ENCODE measurements at regions not wholly inside any gene's neighbourhood (a gene's known extent, or its start where the extent isn't known, plus 50 kb on each side); places are given as distances from the start of the nearest gene placed in this dataset.
"Not testable (repeated sequence)": the region's sequence is repeated elsewhere in the genome, so short reads cannot be mapped to it uniquely, and the experiment has no call there.

- no peak overlapping the region for H2AFZ ChIP-seq (ENCODE audit: low read depth, low read length)
- no peak overlapping the region for H3K9ac ChIP-seq (replicated peaks; ENCODE audit: extremely low read depth, insufficient read depth, low read length)
- TF ChIP-seq MAX (IDR thresholded peaks at IDR 0.05; ENCODE audit: insufficient read depth, insufficient read length) (no peak), CTCF (IDR thresholded peaks at IDR 0.05; ENCODE audit: extremely low read depth in 1 of 2, insufficient read depth in 1 of 2, low read depth in 1 of 2, low read length in 2 of 2) (no peak), EZH2 (IDR thresholded peaks at IDR 0.05; ENCODE audit: borderline replicate concordance, low read depth, low read length, severe bottlenecking) (no peak), FOS (IDR thresholded peaks at IDR 0.05; ENCODE audit: borderline replicate concordance, insufficient read depth, low read length) (no peak), POLR2AphosphoS5 (IDR thresholded peaks at IDR 0.05; ENCODE audit: insufficient read depth, low read depth, low read length) (no peak), POLR2A (IDR thresholded peaks at IDR 0.05; ENCODE audit: low read depth, low read length) (no peak), MYC (IDR thresholded peaks at IDR 0.05; ENCODE audit: low read depth, low read length) (no peak), GATA2 (IDR thresholded peaks at IDR 0.05; ENCODE audit: insufficient read depth, insufficient read length, low read depth, low read length) (no peak), JUN (IDR thresholded peaks at IDR 0.05; ENCODE audit: borderline replicate concordance, insufficient read depth, insufficient read length, low read depth) (no peak)
- H3K4me1 ChIP-seq (ENCODE audit: control insufficient read depth, extremely low read depth, insufficient read depth, low read length): no peaks in the 10 kb centered on the region
- H3K27ac ChIP-seq (ENCODE audit: insufficient read depth, low read depth, low read length): no peak overlapping the region
- dilution Hi-C loops (cut with MboI; ENCODE audit: extremely low pct_ligation_motif_present, low sequenced_read_pairs) (no loop called here), intact Hi-C loops (cut with micrococcal nuclease) (no loop called here)
- no peak for DNase-seq (ENCODE audit: low read depth, low spot score)
- no peak overlapping the region for H3K4me3 ChIP-seq (replicated peaks in 1 of 3; ENCODE audit: insufficient read depth in 1 of 3, low read depth in 1 of 3, low read length in 3 of 3)
- no peak for FAIRE-seq
- peaks cover 2% of the 10 kb centered on the region for H3K9me3 ChIP-seq (replicated peaks; ENCODE audit: control insufficient read depth, insufficient read depth, low read length)
- no peaks in the 10 kb centered on the region for H3K9me1 ChIP-seq (replicated peaks; ENCODE audit: control insufficient read depth, extremely low read depth, insufficient read depth, low read length)
- no TSS peak for BruUV-seq (replicated peaks)
- CTCF ChIA-PET: no interaction called here
- no peaks in the 10 kb centered on the region for H3K36me3 ChIP-seq (ENCODE audit: control insufficient read depth in 2 of 2, extremely low read depth in 1 of 2, insufficient read depth in 2 of 2, low read length in 2 of 2)
- POLR2A ChIA-PET: no interaction called here
- H3K27me3 ChIP-seq (ENCODE audit: control insufficient read depth in 2 of 2, insufficient read depth in 2 of 2, low read length in 2 of 2): no peaks in the 10 kb centered on the region
- H4K20me1 ChIP-seq (replicated peaks; ENCODE audit: control insufficient read depth, extremely low read depth, insufficient read depth, low read length): no peaks in the 10 kb centered on the region
- H3K4me2 ChIP-seq (ENCODE audit: insufficient read depth, low read length): no peak overlapping the region
- H3K79me2 ChIP-seq (ENCODE audit: control insufficient read depth, insufficient read depth, low read length): no peaks in the 10 kb centered on the region
Observed at GRCh38 chr2:185014076-185014475, 415.7 kb downstream of the ZNF804A start.

- H3K4me3 ChIP-seq (replicated peaks in 1 of 3; ENCODE audit: insufficient read depth in 1 of 3, low read depth in 1 of 3, low read length in 3 of 3); H3K4me1 ChIP-seq (ENCODE audit: control insufficient read depth, extremely low read depth, insufficient read depth, low read length); H3K27me3 ChIP-seq (ENCODE audit: control insufficient read depth in 2 of 2, insufficient read depth in 2 of 2, low read length in 2 of 2); H3K36me3 ChIP-seq (ENCODE audit: control insufficient read depth in 2 of 2, extremely low read depth in 1 of 2, insufficient read depth in 2 of 2, low read length in 2 of 2); H3K9me1 ChIP-seq (replicated peaks; ENCODE audit: control insufficient read depth, extremely low read depth, insufficient read depth, low read length); BruUV-seq (replicated peaks); H2AFZ ChIP-seq (ENCODE audit: low read depth, low read length); H4K20me1 ChIP-seq (replicated peaks; ENCODE audit: control insufficient read depth, extremely low read depth, insufficient read depth, low read length); DNase-seq (ENCODE audit: low read depth, low spot score); CTCF ChIA-PET; POLR2A ChIA-PET; intact Hi-C loops (cut with micrococcal nuclease); H3K9ac ChIP-seq (replicated peaks; ENCODE audit: extremely low read depth, insufficient read depth, low read length); H3K4me2 ChIP-seq (ENCODE audit: insufficient read depth, low read length); H3K79me2 ChIP-seq (ENCODE audit: control insufficient read depth, insufficient read depth, low read length); dilution Hi-C loops (cut with MboI; ENCODE audit: extremely low pct_ligation_motif_present, low sequenced_read_pairs); H3K27ac ChIP-seq (ENCODE audit: insufficient read depth, low read depth, low read length); H3K9me3 ChIP-seq (replicated peaks; ENCODE audit: control insufficient read depth, insufficient read depth, low read length); FAIRE-seq: not testable (repeated sequence)
Observed at GRCh38 chr2:185025891-185026290, 427.6 kb downstream of the ZNF804A start.

Data from endothelial cell of umbilical vein (primary cell).